ENCODE measurements at regions not wholly inside any gene's neighbourhood (a gene's known extent, or its start where the extent isn't known, plus 50 kb on each side); places are given as distances from the start of the nearest gene placed in this dataset.
"Not testable (repeated sequence)": the region's sequence is repeated elsewhere in the genome, so short reads cannot be mapped to it uniquely, and the experiment has no call there.

- H3K27me3 Mint-ChIP-seq: no peaks in the 10 kb centered on the region
- peaks cover 11% of the 10 kb centered on the region for H3K9me3 Mint-ChIP-seq
- ATAC-seq (no peak), DNase-seq (no peak)
- no peaks in the 10 kb centered on the region for H3K4me1 Mint-ChIP-seq
- no peak overlapping the region for H3K27ac Mint-ChIP-seq
- no peaks in the 10 kb centered on the region for H3K36me3 Mint-ChIP-seq (ENCODE audit: low read depth)
- no peak overlapping the region for H3K4me3 Mint-ChIP-seq
Observed at GRCh38 chr4:60389633-60390032, 810.5 kb upstream of the ADGRL3 start.

DNA sequence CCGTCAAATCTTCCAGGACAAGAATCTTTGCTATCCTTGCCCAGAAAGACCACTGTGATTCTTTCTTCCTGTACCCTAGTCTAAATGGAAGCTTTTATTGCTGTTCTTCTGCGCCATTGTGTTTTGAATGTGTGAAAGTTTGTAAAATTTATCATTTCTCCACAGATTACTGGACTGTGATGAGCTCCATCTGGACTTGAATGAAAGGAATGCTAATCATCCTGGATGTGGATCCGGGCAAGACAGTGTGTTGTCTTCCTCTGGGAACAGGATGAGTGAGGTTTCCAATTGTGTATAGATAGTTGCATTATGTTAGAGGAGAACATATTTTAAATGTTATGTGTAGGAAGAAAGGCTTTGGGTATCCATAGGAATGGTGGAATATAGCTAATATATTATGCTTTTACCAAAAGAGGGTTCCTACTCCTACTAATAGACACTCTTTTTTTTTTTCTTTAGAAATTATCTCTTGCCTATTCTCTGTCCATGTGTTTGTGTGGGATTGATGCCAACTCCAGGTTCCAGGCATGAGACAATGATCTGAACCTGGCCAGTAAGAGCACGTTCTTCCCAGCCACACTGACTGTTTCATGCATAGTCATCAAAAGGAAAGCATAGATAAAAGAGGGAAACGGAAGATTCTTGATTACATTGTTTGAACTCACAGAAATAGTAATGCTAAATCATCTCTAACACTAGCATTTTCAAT, 803.6 kb upstream of the ADGRL3 start:
- H3K4me1 Mint-ChIP-seq: no peaks in the 10 kb centered on the region
- H3K36me3 Mint-ChIP-seq (ENCODE audit: low read depth): no peaks in the 10 kb centered on the region
- no peak overlapping the region for H3K27ac Mint-ChIP-seq
- H3K27me3 Mint-ChIP-seq: no peaks in the 10 kb centered on the region
- peaks cover 28% of the 10 kb centered on the region for H3K9me3 Mint-ChIP-seq
- no peak overlapping the region for H3K4me3 Mint-ChIP-seq
- no peak for DNase-seq
- no peak for ATAC-seq

DNA sequence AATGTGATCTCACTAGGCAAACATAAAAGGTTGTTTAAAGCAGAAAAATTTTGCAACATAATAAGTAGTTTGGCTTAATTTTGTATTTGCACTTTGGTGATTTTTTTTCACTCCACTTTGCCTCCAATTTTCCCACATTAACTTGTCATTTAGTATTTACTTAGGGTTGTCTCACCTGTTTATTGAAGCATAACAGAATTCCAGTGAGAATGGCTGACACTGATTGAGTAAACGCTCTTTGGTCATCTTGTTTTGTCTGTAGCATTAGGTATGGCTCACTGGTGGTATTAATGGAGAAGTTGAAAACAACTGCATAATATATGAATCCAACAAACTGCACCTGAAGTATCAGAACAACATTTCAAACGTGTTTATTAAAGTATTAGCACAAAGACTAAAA, 799.5 kb upstream of the ADGRL3 start:
- no peaks in the 10 kb centered on the region for H3K36me3 Mint-ChIP-seq (ENCODE audit: low read depth)
- peaks cover 19% of the 10 kb centered on the region for H3K9me3 Mint-ChIP-seq
- H3K27ac Mint-ChIP-seq: no peak overlapping the region
- DNase-seq (no peak), ATAC-seq (no peak)
- no peaks in the 10 kb centered on the region for H3K27me3 Mint-ChIP-seq
- no peaks in the 10 kb centered on the region for H3K4me1 Mint-ChIP-seq
- H3K4me3 Mint-ChIP-seq: no peak overlapping the region

DNA sequence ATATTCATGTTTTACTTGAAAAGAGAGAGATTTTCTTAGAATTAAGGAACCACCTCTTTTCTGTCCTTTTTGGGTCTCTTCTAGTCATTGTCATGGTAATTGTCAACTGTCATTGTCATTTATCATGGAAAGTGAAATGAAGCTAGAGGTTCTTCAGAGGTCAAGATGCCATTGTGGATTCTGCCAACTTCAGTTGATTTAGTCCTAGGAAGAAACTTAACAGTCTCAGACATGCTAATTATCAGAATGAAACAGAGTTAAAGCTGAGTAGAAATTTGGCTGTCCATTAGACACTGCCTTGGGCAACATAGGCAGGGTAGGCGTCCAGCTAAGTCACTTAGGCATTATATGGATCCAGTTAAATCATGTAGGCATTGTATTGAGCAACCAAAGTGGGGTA, 796.1 kb upstream of the ADGRL3 start:
- peaks cover 16% of the 10 kb centered on the region for H3K9me3 Mint-ChIP-seq
- ATAC-seq: no peak
- no peaks in the 10 kb centered on the region for H3K36me3 Mint-ChIP-seq (ENCODE audit: low read depth)
- no peak overlapping the region for H3K4me3 Mint-ChIP-seq
- no peak for DNase-seq
- no peak overlapping the region for H3K27ac Mint-ChIP-seq
- no peaks in the 10 kb centered on the region for H3K4me1 Mint-ChIP-seq
- no peaks in the 10 kb centered on the region for H3K27me3 Mint-ChIP-seq

DNA sequence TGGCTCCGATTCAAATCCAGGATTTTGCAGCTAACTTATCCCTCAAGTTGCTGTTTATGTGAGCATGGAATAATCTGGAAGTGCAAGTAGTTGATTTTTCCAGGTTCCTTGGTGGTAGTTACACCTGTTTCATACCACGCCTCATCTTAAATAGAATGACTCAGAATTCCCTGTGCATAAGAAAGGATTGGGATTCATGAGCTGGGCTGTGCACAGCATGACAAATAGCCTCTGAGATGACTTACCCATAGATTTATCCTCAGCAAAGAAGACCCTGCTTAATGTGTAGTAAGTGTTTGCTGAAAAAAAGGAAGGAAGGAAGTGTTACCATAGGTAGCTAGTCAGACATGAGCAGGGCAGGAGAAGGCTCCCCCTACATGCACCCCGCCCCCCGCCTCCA, 777.7 kb upstream of the ADGRL3 start:
- no peaks in the 10 kb centered on the region for H3K36me3 Mint-ChIP-seq (ENCODE audit: low read depth)
- H3K4me1 Mint-ChIP-seq: no peaks in the 10 kb centered on the region
- H3K27me3 Mint-ChIP-seq: no peaks in the 10 kb centered on the region
- DNase-seq: no peak
- peaks cover 16% of the 10 kb centered on the region for H3K9me3 Mint-ChIP-seq
- no peak for ATAC-seq
- H3K4me3 Mint-ChIP-seq: no peak overlapping the region
- no peak overlapping the region for H3K27ac Mint-ChIP-seq

- ATAC-seq; H3K9me3 Mint-ChIP-seq; H3K27me3 Mint-ChIP-seq; H3K27ac Mint-ChIP-seq; H3K4me3 Mint-ChIP-seq; H3K4me1 Mint-ChIP-seq; H3K36me3 Mint-ChIP-seq (ENCODE audit: low read depth); DNase-seq: not testable (repeated sequence)
Observed at GRCh38 chr4:60423573-60424184, 776.4 kb upstream of the ADGRL3 start.

DNA sequence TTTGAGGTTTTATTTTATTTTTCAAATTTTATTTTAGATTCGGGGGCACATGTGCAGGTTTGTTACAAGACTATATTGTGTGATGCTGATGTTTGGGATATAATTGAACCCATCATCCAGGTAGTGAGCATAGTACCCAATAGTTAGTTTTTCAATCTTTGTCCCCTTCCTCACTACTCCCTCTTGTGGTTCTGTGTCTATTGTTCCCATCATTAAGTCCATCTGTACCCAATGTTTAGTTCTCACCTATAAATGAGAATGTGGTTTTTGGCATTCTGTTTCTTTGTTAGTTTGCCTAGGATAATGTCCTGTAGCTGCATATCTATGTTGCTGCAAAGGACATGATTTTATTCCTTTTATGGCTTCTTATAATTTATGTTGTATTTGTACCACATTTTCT, 767.2 kb upstream of the ADGRL3 start:
- no peak for ATAC-seq
- DNase-seq: no peak
- H3K36me3 Mint-ChIP-seq (ENCODE audit: low read depth): no peaks in the 10 kb centered on the region
- H3K4me1 Mint-ChIP-seq: no peaks in the 10 kb centered on the region
- no peaks in the 10 kb centered on the region for H3K27me3 Mint-ChIP-seq
- peaks cover 8% of the 10 kb centered on the region for H3K9me3 Mint-ChIP-seq
- no peak overlapping the region for H3K27ac Mint-ChIP-seq
- no peak overlapping the region for H3K4me3 Mint-ChIP-seq

DNA sequence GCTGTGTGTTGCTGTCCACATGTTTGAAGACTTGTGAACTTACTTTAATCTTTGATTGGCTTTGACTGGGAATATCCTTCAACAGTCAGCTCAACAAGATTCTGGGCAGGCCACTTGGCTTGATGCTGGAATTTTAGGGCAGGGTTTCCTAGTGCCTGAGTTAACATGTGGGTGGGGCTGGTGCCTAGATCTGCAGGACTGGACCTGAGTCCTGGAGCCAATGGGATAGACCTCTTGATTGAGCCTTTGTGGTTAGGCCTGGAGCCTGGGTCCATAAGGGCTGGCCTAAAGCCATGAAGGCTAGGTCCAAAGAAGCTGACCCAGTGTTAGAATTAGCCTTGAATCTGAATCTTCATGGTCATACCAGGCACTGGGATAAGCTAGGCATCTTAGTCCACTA, 757.1 kb upstream of the ADGRL3 start:
- Mint-ChIP-seq H3K36me3 (ENCODE audit: low read depth) (no peaks in the 10 kb centered on the region), H3K9me3 (peaks cover 39% of the 10 kb centered on the region), H3K4me3 (no peak overlapping the region), H3K4me1 (no peaks in the 10 kb centered on the region), H3K27ac (no peak overlapping the region), H3K27me3 (no peaks in the 10 kb centered on the region)
- no peak for DNase-seq
- ATAC-seq: no peak

DNA sequence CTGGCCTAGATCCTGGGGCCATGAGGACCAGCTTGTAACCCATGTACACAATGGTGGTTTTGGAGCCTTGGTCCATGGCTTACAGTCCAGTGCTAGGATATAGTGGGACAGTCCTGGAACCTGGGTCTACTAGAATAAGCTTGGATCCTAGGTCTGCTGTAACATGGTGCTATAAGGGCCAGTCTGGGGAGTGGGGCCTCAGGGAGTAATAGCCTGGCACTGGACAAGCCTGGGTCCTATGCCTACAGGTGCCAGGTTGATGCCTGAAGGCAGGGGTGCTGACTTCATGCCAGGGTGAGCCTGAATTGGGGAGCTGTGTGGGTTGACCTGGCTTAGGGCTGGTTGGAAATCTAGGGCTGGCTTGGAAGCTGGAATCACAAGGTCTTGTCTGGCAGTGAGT, 756.3 kb upstream of the ADGRL3 start:
- Mint-ChIP-seq H3K27me3 (no peaks in the 10 kb centered on the region), H3K27ac (no peak overlapping the region), H3K9me3 (peaks cover 36% of the 10 kb centered on the region), H3K36me3 (ENCODE audit: low read depth) (no peaks in the 10 kb centered on the region), H3K4me3 (no peak overlapping the region), H3K4me1 (no peaks in the 10 kb centered on the region)
- no peak for ATAC-seq
- no peak for DNase-seq

DNA sequence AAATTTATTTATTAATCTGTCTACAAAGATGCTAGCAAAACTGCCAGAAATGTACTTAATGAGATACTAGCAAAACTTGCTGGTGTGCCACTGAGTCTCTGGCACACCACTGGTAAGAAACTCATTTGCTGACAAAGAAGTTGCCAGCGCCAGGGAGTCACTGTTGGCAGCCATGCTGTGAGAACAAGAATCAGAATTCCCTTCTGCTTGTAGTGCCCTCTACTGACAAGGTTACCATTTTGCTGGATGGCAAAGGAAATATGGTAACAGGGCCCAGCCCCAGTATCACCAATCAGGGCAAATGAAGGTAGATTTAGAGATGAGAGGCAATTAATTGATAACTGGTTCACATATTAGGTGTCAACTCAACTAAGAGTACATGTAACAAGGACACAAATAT, 750.1 kb upstream of the ADGRL3 start:
- no peaks in the 10 kb centered on the region for H3K4me1 Mint-ChIP-seq
- H3K9me3 Mint-ChIP-seq: peaks cover 19% of the 10 kb centered on the region
- no peaks in the 10 kb centered on the region for H3K36me3 Mint-ChIP-seq (ENCODE audit: low read depth)
- H3K27me3 Mint-ChIP-seq: no peaks in the 10 kb centered on the region
- no peak for DNase-seq
- no peak for ATAC-seq
- no peak overlapping the region for H3K27ac Mint-ChIP-seq
- H3K4me3 Mint-ChIP-seq: no peak overlapping the region

GRCh38 chr4:60452266-60452665, 747.9 kb upstream of the ADGRL3 start:
- Mint-ChIP-seq H3K9me3 (peaks cover 16% of the 10 kb centered on the region), H3K27me3 (no peaks in the 10 kb centered on the region), H3K4me3 (no peak overlapping the region), H3K36me3 (ENCODE audit: low read depth) (no peaks in the 10 kb centered on the region), H3K27ac (no peak overlapping the region), H3K4me1 (no peaks in the 10 kb centered on the region)
- no peak for DNase-seq
- ATAC-seq: no peak

GRCh38 chr4:60455380-60455779, 744.7 kb upstream of the ADGRL3 start:
- Mint-ChIP-seq H3K4me3 (no peak overlapping the region), H3K27me3 (no peaks in the 10 kb centered on the region), H3K4me1 (no peaks in the 10 kb centered on the region), H3K36me3 (ENCODE audit: low read depth) (no peaks in the 10 kb centered on the region), H3K9me3 (peaks cover 18% of the 10 kb centered on the region), H3K27ac (no peak overlapping the region)
- ATAC-seq: no peak
- no peak for DNase-seq

- DNase-seq: no peak
- H3K4me3 Mint-ChIP-seq: no peak overlapping the region
- no peaks in the 10 kb centered on the region for H3K4me1 Mint-ChIP-seq
- no peak overlapping the region for H3K27ac Mint-ChIP-seq
- no peak for ATAC-seq
- H3K9me3 Mint-ChIP-seq: peaks cover 37% of the 10 kb centered on the region
- no peaks in the 10 kb centered on the region for H3K27me3 Mint-ChIP-seq
- H3K36me3 Mint-ChIP-seq (ENCODE audit: low read depth): peaks cover 2% of the 10 kb centered on the region
Observed at GRCh38 chr4:60461551-60461950, 738.6 kb upstream of the ADGRL3 start.

GRCh38 chr4:60463857-60464502, 736.1 kb upstream of the ADGRL3 start:
- H3K27ac Mint-ChIP-seq: no peak overlapping the region
- DNase-seq: no peak

GRCh38 chr4:60482921-60483351, 717.2 kb upstream of the ADGRL3 start:
- DNase-seq (no peak), ATAC-seq (no peak)
- Mint-ChIP-seq H3K27me3 (no peaks in the 10 kb centered on the region), H3K4me1 (no peaks in the 10 kb centered on the region), H3K36me3 (ENCODE audit: low read depth) (no peaks in the 10 kb centered on the region), H3K9me3 (peaks cover 8% of the 10 kb centered on the region), H3K4me3 (no peak overlapping the region), H3K27ac (no peak overlapping the region)

More at GRCh38 chr4:60463857-60464502, 736.1 kb upstream of the ADGRL3 start:
- Mint-ChIP-seq H3K27me3 (no peaks in the 10 kb centered on the region), H3K4me3 (no peak overlapping the region), H3K4me1 (no peaks in the 10 kb centered on the region), H3K36me3 (ENCODE audit: low read depth) (peaks cover 2% of the 10 kb centered on the region), H3K9me3 (peaks cover 35% of the 10 kb centered on the region)
- ATAC-seq: no peak
